ENCODE measurements at regions not wholly inside any gene's neighbourhood (a gene's known extent, or its start where the extent isn't known, plus 50 kb on each side); places are given as distances from the start of the nearest gene placed in this dataset.
"Not testable (repeated sequence)": the region's sequence is repeated elsewhere in the genome, so short reads cannot be mapped to it uniquely, and the experiment has no call there.

DNA sequence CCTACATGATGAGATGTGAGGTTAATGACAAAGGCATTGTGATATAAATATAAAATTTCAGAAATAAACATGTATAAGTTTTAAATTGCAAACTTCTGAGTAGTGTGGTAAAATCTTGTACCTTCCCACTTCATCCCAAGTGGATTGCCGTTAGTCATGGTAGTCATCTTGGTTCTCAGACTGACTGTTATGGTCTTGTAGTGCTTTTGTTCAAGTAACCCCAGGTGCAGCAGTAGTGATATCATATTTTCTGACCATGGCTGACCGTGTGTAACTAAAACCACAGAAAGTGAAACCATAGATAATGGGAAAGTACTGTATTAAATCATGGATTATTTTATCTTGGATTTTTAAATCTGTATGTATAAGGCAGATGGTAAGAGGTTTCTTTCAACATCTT lies 74.8 kb upstream of the SLIT2 start:
- Histone ChIP-seq H3K9ac (ENCODE audit: low read length in 2 of 2) (no peak overlapping the region), H3K4me1 (ENCODE audit: control insufficient read depth, insufficient read depth, low read length) (no peaks in the 10 kb centered on the region), H3K36me3 (ENCODE audit: control insufficient read depth in 2 of 2, insufficient read depth in 2 of 2, low read length in 2 of 2) (no peaks in the 10 kb centered on the region), H3K4me3 (ENCODE audit: low read length in 2 of 2) (no peak overlapping the region), H3K27ac (ENCODE audit: low read length) (no peak overlapping the region), H3K27me3 (ENCODE audit: control insufficient read depth in 1 of 2, insufficient read depth in 2 of 2, low read length in 2 of 2) (no peaks in the 10 kb centered on the region), H3K9me3 (ENCODE audit: control insufficient read depth in 2 of 2, low read length in 2 of 2) (no peaks in the 10 kb centered on the region)

DNA sequence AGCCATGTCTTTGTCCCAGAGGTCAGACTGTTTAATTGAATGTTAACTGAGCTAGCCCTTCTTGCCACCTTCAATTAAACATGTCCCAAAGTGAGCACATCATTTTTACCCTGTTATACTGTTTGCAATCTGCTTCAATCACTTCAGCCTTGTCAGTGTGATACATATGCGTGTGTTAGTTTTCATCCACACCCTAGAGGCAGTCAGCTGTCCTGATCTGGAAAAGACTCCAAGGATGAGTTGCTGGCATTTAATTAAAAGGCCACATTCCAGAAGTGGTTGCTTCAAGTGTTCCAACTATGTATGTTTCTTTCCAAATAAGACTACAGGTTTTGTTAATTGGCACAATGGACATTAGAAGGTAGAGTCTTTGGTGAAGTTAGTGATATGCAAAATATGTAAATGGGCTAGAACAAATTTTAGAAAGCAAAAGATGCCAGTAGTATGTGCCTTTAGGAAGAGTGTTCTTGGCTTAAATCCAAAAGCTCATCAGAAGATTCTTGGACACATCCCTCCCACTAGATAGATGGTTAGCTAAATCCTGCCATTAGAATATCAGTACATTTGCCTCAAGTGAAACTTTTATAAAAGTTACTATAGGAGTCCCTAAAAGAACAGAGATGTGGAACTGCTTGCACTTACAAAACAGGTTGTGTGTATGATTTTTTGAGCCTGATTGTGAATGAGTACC lies 79.5 kb upstream of the SLIT2 start:
- H3K4me1 ChIP-seq (ENCODE audit: control insufficient read depth, insufficient read depth, low read length): no peaks in the 10 kb centered on the region
- H3K27ac ChIP-seq (ENCODE audit: low read length): no peak overlapping the region
- H3K36me3 ChIP-seq (ENCODE audit: control insufficient read depth in 2 of 2, insufficient read depth in 2 of 2, low read length in 2 of 2): no peaks in the 10 kb centered on the region
- no peaks in the 10 kb centered on the region for H3K27me3 ChIP-seq (ENCODE audit: control insufficient read depth in 1 of 2, insufficient read depth in 2 of 2, low read length in 2 of 2)
- H3K9me3 ChIP-seq (ENCODE audit: control insufficient read depth in 2 of 2, low read length in 2 of 2): no peaks in the 10 kb centered on the region
- H3K9ac ChIP-seq (ENCODE audit: low read length in 2 of 2): no peak overlapping the region
- H3K4me3 ChIP-seq (ENCODE audit: low read length in 2 of 2): no peak overlapping the region

DNA sequence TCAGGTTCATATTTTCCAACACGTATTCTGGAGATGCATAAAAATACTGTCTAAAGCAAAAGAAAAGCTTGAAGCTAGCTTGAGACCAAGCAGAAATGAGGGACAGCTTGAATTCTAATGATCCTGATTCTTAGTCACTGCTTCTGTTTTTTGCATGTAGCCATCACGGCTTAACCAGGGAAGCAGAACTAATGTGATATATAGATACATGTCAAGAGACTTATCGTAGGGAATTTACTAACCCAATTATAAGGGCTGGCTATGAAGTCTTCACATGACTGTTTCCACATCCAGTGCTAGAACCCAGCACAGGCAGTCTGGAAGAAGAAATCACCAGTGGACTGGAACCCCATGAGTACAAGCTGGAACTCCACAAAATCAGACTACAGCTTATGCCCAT lies 85.2 kb upstream of the SLIT2 start:
- Histone ChIP-seq H3K27ac (ENCODE audit: low read length) (no peak overlapping the region), H3K4me3 (ENCODE audit: low read length in 2 of 2) (no peak overlapping the region), H3K4me1 (ENCODE audit: control insufficient read depth, insufficient read depth, low read length) (no peaks in the 10 kb centered on the region), H3K36me3 (ENCODE audit: control insufficient read depth in 2 of 2, insufficient read depth in 2 of 2, low read length in 2 of 2) (no peaks in the 10 kb centered on the region), H3K9ac (ENCODE audit: low read length in 2 of 2) (no peak overlapping the region), H3K27me3 (ENCODE audit: control insufficient read depth in 1 of 2, insufficient read depth in 2 of 2, low read length in 2 of 2) (no peaks in the 10 kb centered on the region), H3K9me3 (ENCODE audit: control insufficient read depth in 2 of 2, low read length in 2 of 2) (no peaks in the 10 kb centered on the region)

DNA sequence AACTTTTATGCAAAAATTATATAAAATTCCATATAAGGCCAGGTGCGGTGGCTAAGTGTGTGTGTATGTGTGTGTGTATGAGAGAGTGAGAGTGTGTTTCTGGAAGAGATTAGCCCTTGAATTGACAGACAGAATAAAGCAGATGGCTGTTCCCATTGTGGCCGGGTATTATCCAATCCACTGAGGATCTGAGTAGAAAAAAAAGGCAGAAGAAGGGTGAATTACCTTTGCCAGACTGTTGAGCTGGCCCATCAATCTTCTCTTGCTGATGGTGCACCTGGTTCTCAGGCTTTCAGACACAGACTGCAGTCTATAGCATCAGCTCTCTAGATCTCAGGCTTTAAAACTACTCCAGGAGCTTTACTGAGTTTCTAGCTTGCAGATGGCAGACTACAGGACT lies 92.2 kb upstream of the SLIT2 start:
- H3K4me1 ChIP-seq (ENCODE audit: control insufficient read depth, insufficient read depth, low read length): no peaks in the 10 kb centered on the region
- no peak overlapping the region for H3K27ac ChIP-seq (ENCODE audit: low read length)

DNA sequence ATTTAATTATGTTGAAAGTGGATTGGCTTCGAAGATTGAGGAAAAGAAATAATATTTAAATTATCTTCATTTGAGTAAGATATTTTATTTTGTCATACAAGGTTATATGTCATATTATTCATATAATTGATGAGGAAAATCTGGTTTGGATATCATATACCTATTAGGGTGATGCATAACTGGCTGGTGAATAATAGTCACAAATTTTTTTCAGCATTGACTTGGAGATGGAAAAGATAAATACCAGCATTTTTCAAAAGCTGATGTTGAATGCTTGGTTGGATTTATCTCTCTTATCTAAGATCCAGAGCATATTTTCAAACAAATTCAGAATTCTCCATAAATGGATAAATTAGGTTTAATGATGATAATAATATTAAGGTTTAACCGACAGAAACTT lies 93.5 kb upstream of the SLIT2 start:
- H3K27me3 ChIP-seq (ENCODE audit: control insufficient read depth in 1 of 2, insufficient read depth in 2 of 2, low read length in 2 of 2): no peaks in the 10 kb centered on the region
- H3K9me3 ChIP-seq (ENCODE audit: control insufficient read depth in 2 of 2, low read length in 2 of 2): no peaks in the 10 kb centered on the region
- H3K36me3 ChIP-seq (ENCODE audit: control insufficient read depth in 2 of 2, insufficient read depth in 2 of 2, low read length in 2 of 2): no peaks in the 10 kb centered on the region

More for the DNA sequence above, 92.2 kb upstream of the SLIT2 start:
- no peaks in the 10 kb centered on the region for H3K9me3 ChIP-seq (ENCODE audit: control insufficient read depth in 2 of 2, low read length in 2 of 2)
- no peak overlapping the region for H3K9ac ChIP-seq (ENCODE audit: low read length in 2 of 2)
- no peaks in the 10 kb centered on the region for H3K27me3 ChIP-seq (ENCODE audit: control insufficient read depth in 1 of 2, insufficient read depth in 2 of 2, low read length in 2 of 2)
- no peak overlapping the region for H3K4me3 ChIP-seq (ENCODE audit: low read length in 2 of 2)
- no peaks in the 10 kb centered on the region for H3K36me3 ChIP-seq (ENCODE audit: control insufficient read depth in 2 of 2, insufficient read depth in 2 of 2, low read length in 2 of 2)

DNA sequence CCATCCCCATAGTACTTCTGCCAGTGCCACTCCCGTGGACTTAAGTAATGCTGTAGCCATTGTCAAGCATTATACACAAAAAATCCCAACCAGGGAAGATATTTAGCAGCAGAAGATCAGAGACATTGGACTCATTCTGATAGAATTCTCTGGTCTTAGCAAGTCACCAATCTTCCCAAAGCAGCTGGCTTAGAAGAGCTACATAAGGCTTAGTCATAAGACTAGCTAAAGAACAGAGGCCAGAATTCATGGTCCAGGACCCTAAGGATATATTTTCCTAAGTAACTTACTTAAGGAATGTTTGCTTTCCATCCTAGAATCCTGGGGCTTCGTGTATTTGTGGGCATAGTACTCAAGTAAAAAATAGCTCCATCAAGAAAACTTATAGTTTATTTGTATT lies 100.3 kb upstream of the SLIT2 start:
- H3K27me3 ChIP-seq (ENCODE audit: control insufficient read depth in 1 of 2, insufficient read depth in 2 of 2, low read length in 2 of 2): no peaks in the 10 kb centered on the region
- no peak overlapping the region for H3K9ac ChIP-seq (ENCODE audit: low read length in 2 of 2)
- no peaks in the 10 kb centered on the region for H3K36me3 ChIP-seq (ENCODE audit: control insufficient read depth in 2 of 2, insufficient read depth in 2 of 2, low read length in 2 of 2)
- no peaks in the 10 kb centered on the region for H3K9me3 ChIP-seq (ENCODE audit: control insufficient read depth in 2 of 2, low read length in 2 of 2)
- no peak overlapping the region for H3K27ac ChIP-seq (ENCODE audit: low read length)
- H3K4me1 ChIP-seq (ENCODE audit: control insufficient read depth, insufficient read depth, low read length): no peaks in the 10 kb centered on the region
- H3K4me3 ChIP-seq (ENCODE audit: low read length in 2 of 2): no peak overlapping the region

More for the DNA sequence above, 93.5 kb upstream of the SLIT2 start:
- Histone ChIP-seq H3K4me3 (ENCODE audit: low read length in 2 of 2) (no peak overlapping the region), H3K27ac (ENCODE audit: low read length) (no peak overlapping the region), H3K9ac (ENCODE audit: low read length in 2 of 2) (no peak overlapping the region), H3K4me1 (ENCODE audit: control insufficient read depth, insufficient read depth, low read length) (no peaks in the 10 kb centered on the region)

DNA sequence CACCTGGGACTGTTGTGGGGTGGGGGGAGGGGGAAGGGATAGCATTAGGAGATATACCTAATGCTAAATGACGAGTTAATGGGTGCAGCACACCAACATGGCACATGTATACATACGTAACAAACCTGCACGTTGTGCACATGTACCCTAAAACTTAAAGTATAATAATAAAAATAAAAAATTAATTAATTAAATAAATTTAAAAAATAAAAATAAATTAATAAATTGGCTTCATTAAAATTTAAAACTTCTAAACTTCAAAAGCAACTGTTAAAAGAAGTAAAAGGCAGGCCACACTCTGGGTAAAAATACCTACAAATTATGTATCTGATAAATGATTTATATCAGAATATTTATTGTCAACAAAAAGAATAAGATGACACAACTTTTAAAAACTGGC lies 102.6 kb upstream of the SLIT2 start:
- H3K9ac ChIP-seq (ENCODE audit: low read length in 2 of 2); H3K4me1 ChIP-seq (ENCODE audit: control insufficient read depth, insufficient read depth, low read length); H3K27ac ChIP-seq (ENCODE audit: low read length); H3K4me3 ChIP-seq (ENCODE audit: low read length in 2 of 2); H3K9me3 ChIP-seq (ENCODE audit: control insufficient read depth in 2 of 2, low read length in 2 of 2); H3K27me3 ChIP-seq (ENCODE audit: control insufficient read depth in 1 of 2, insufficient read depth in 2 of 2, low read length in 2 of 2); H3K36me3 ChIP-seq (ENCODE audit: control insufficient read depth in 2 of 2, insufficient read depth in 2 of 2, low read length in 2 of 2): not testable (repeated sequence)

DNA sequence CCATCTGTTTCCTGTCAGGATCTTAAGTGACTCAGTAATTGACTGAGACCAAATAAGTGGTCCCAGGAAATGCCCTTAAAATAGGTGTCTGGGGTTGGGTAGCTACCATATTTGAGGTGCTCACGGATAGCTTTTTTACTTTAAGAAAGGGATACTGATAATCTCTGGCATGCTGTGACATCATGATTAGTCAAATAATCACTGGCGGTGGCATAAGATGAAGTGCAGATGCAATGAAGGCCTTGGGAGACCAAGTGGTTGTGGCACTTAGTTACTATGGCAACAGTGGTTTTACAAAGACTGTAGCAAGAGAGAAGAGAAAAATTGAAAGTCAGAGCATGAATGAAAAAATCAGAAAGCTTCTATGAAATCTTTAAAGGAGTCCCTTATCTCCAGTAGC lies 114.5 kb upstream of the SLIT2 start:
- no peak overlapping the region for H3K4me3 ChIP-seq (ENCODE audit: low read length in 2 of 2)
- no peak overlapping the region for H3K9ac ChIP-seq (ENCODE audit: low read length in 2 of 2)
- peaks cover 0 to 6% of the 10 kb centered on the region in 2 donors for H3K9me3 ChIP-seq (ENCODE audit: control insufficient read depth in 2 of 2, low read length in 2 of 2)
- H3K4me1 ChIP-seq (ENCODE audit: control insufficient read depth, insufficient read depth, low read length): no peaks in the 10 kb centered on the region
- H3K27me3 ChIP-seq (ENCODE audit: control insufficient read depth in 1 of 2, insufficient read depth in 2 of 2, low read length in 2 of 2): no peaks in the 10 kb centered on the region
- no peaks in the 10 kb centered on the region for H3K36me3 ChIP-seq (ENCODE audit: control insufficient read depth in 2 of 2, insufficient read depth in 2 of 2, low read length in 2 of 2)
- no peak overlapping the region for H3K27ac ChIP-seq (ENCODE audit: low read length)

DNA sequence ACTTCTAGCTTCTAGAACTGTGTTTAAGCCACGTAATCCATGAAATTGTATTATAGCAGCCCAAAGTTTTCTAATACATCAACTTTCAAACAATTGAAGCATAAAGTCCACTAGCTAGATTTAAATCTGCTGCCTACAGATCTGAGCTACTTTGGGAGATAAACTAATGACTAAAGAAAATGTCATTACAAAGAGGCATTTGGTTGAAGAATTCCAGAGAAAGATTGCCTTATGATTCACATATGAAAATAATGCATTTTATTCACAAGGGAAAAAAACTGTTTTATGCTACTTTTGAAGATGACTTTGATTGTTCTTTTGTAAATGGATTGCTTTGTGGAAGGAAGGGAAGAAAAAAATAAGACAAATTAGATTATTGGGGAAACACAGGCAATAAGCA lies 124.1 kb upstream of the SLIT2 start:
- Histone ChIP-seq H3K27me3 (ENCODE audit: control insufficient read depth in 1 of 2, insufficient read depth in 2 of 2, low read length in 2 of 2) (no peaks in the 10 kb centered on the region), H3K36me3 (ENCODE audit: control insufficient read depth in 2 of 2, insufficient read depth in 2 of 2, low read length in 2 of 2) (no peaks in the 10 kb centered on the region), H3K9ac (ENCODE audit: low read length in 2 of 2) (no peak overlapping the region), H3K4me3 (ENCODE audit: low read length in 2 of 2) (no peak overlapping the region), H3K4me1 (ENCODE audit: control insufficient read depth, insufficient read depth, low read length) (no peaks in the 10 kb centered on the region), H3K9me3 (ENCODE audit: control insufficient read depth in 2 of 2, low read length in 2 of 2) (no peaks in the 10 kb centered on the region), H3K27ac (ENCODE audit: low read length) (no peak overlapping the region)

DNA sequence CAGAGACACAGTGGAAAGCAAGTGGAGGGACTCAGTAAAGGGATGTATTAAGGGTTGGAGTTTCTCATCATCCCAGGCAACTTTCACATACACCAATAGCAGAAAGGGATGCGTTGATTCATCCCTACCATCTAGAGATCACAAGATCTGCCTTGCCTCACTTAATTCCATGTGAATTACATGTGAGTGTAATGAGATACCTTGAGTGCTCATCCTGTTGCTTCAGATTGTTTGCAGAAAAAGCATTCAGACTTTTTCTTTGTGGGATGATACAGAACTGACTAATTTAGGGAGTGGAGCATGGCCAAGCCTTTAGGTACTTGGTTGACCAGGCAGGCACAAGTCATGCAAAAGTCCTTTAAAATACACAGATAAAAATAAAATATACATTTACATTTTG lies 124.8 kb upstream of the SLIT2 start:
- H3K27ac ChIP-seq (ENCODE audit: low read length): no peak overlapping the region

DNA sequence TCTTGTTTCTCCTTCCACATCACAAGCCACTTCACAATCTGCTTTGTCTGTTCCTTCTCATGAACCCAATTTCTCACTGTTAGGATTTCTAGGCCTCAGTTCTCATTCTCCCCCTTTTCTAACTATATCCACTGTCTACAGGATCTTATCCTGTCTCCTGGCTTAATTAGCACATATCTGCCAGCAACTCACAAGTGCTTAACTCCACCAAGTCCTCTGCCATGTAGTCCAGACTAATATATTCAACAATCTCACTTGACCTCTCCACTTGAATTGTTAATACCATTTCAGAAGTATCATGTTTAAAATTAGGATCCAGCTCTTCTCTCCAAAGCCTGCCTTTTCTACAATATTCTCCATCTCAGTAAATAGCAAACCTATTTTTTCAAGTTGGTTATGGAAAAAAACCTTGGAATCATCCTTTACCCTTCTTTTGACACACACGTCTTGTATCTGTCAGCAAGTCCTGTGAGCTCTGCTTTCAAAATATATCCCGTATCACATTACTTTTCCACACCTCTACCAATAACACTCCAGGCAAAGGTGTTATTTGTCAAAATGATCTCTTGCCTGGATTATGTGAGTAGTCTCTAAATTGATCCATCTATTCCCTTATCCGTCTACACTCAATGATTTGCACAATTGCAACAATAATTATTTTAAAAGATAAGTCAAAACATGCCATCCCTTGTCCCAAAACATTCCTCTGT lies 127.2 kb upstream of the SLIT2 start:
- H3K9ac ChIP-seq (ENCODE audit: low read length in 2 of 2): no peak overlapping the region
- no peak overlapping the region for H3K27ac ChIP-seq (ENCODE audit: low read length)
- H3K36me3 ChIP-seq (ENCODE audit: control insufficient read depth in 2 of 2, insufficient read depth in 2 of 2, low read length in 2 of 2): no peaks in the 10 kb centered on the region
- H3K9me3 ChIP-seq (ENCODE audit: control insufficient read depth in 2 of 2, low read length in 2 of 2): no peaks in the 10 kb centered on the region
- no peaks in the 10 kb centered on the region for H3K27me3 ChIP-seq (ENCODE audit: control insufficient read depth in 1 of 2, insufficient read depth in 2 of 2, low read length in 2 of 2)
- no peak overlapping the region for H3K4me3 ChIP-seq (ENCODE audit: low read length in 2 of 2)
- H3K4me1 ChIP-seq (ENCODE audit: control insufficient read depth, insufficient read depth, low read length): no peaks in the 10 kb centered on the region

More for the DNA sequence above, 124.8 kb upstream of the SLIT2 start:
- Histone ChIP-seq H3K27me3 (ENCODE audit: control insufficient read depth in 1 of 2, insufficient read depth in 2 of 2, low read length in 2 of 2) (no peaks in the 10 kb centered on the region), H3K36me3 (ENCODE audit: control insufficient read depth in 2 of 2, insufficient read depth in 2 of 2, low read length in 2 of 2) (no peaks in the 10 kb centered on the region), H3K4me1 (ENCODE audit: control insufficient read depth, insufficient read depth, low read length) (no peaks in the 10 kb centered on the region), H3K4me3 (ENCODE audit: low read length in 2 of 2) (no peak overlapping the region), H3K9ac (ENCODE audit: low read length in 2 of 2) (no peak overlapping the region), H3K9me3 (ENCODE audit: control insufficient read depth in 2 of 2, low read length in 2 of 2) (no peaks in the 10 kb centered on the region)
